Cardiac fibroblast (primary cell): ENCODE measurements at regions not wholly inside any gene's neighbourhood (a gene's known extent, or its start where the extent isn't known, plus 50 kb on each side); places are given as distances from the start of the nearest gene placed in this dataset.

ENCODE experiments used
- DNase-seq, 2 donors: peaks; one replicate each; pipeline versions ENCODE4 v3.0.0 to v3.0.0-alpha.2; 2010; ENCODE audit warnings: low read depth in 2 of 2
- H3K4me3 ChIP-seq, 2 donors: replicated peaks in 1 of 2; 1 replicate in 1 of 2; 2 replicates in 1 of 2; pipeline ENCODE4 v1.5.1; 2011; ENCODE audit warnings: low read depth in 2 of 2, low read length in 2 of 2, mild to moderate bottlenecking in 2 of 2, moderate library complexity in 1 of 2
- CTCF ChIP-seq: IDR thresholded peaks from one replicate; pipeline ENCODE4 v1.5.1; 2011; ENCODE audit warnings: low read depth, mild to moderate bottlenecking, low read length, inconsistent platforms

- TF ChIP-seq CTCF, result no peak
- no peak overlapping the region for H3K4me3 ChIP-seq
- DNase-seq, result no peak
Measured at GRCh38 chr12:24200010-24200409, 250.5 kb upstream of the SOX5 start.

- TF ChIP-seq CTCF, result no peak
- DNase-seq, result no peak
- H3K4me3 ChIP-seq, result no peak overlapping the region
Measured at GRCh38 chr12:24198936-24199671, 249.6 kb upstream of the SOX5 start.

- peak in 1 of 2 donors; percentile 50 for DNase-seq
- TF ChIP-seq CTCF, result no peak
- no peak overlapping the region for H3K4me3 ChIP-seq
Measured at GRCh38 chr12:24198070-24198469, 248.6 kb upstream of the SOX5 start.

- DNase-seq, result no peak
- TF ChIP-seq CTCF, result no peak
- no peak overlapping the region for H3K4me3 ChIP-seq
Measured at GRCh38 chr12:24197532-24197931, 248.1 kb upstream of the SOX5 start.

GRCh38 chr12:24195063-24195462 is 245.6 kb upstream of the SOX5 start:
- TF ChIP-seq CTCF, result no peak
- no peak overlapping the region for H3K4me3 ChIP-seq
- no peak for DNase-seq

GRCh38 chr12:24191117-24191516 is 241.6 kb upstream of the SOX5 start:
- H3K4me3 ChIP-seq, result no peak overlapping the region
- no peak for DNase-seq
- TF ChIP-seq CTCF, result no peak

- H3K4me3 ChIP-seq, result no peak overlapping the region
- TF ChIP-seq CTCF, result no peak
- DNase-seq, result no peak
Measured at GRCh38 chr12:24185782-24186181, 236.3 kb upstream of the SOX5 start.
